GM21825 (cell line): ENCODE measurements at regions not wholly inside any gene's neighbourhood (a gene's known extent, or its start where the extent isn't known, plus 50 kb on each side); places are given as distances from the start of the nearest gene placed in this dataset.
"Not testable (repeated sequence)": the region's sequence is repeated elsewhere in the genome, so short reads cannot be mapped to it uniquely, and the experiment has no call there.

Source experiments
- ATAC-seq: cut with Tn5 transposase; IDR thresholded peaks from one replicate; pipeline ENCODE4 v1.9.1; 2021; ENCODE audit warnings: mild to moderate bottlenecking, moderate library complexity; ENCODE audit not compliant: unreplicated experiment

- ATAC-seq: no peak
Observed at GRCh38 chr10:84845628-84846261, 517.4 kb downstream of the CCSER2 start.

GRCh38 chr10:84846658-84847316 lies 518.4 kb downstream of the CCSER2 start:
- ATAC-seq: no peak

- ATAC-seq: no peak
Observed at GRCh38 chr10:84848967-84849366, 520.6 kb downstream of the CCSER2 start.

GRCh38 chr10:84850826-84851225 lies 522.4 kb downstream of the CCSER2 start:
- no peak for ATAC-seq

- no peak for ATAC-seq
Observed at GRCh38 chr10:84854439-84854838, 526.0 kb downstream of the CCSER2 start.

- ATAC-seq: no peak
Observed at GRCh38 chr10:84860855-84861254, 532.5 kb downstream of the CCSER2 start.

GRCh38 chr10:84862551-84862950 lies 534.2 kb downstream of the CCSER2 start:
- no peak for ATAC-seq

GRCh38 chr10:84863675-84864074 lies 535.3 kb downstream of the CCSER2 start:
- ATAC-seq: no peak

- no peak for ATAC-seq
Observed at GRCh38 chr10:84876116-84876999, 548.0 kb downstream of the CCSER2 start.

- ATAC-seq: no peak
Observed at GRCh38 chr10:84879991-84880390, 551.6 kb downstream of the CCSER2 start.

- ATAC-seq: not testable (repeated sequence)
Observed at GRCh38 chr10:84881696-84882095, 553.3 kb downstream of the CCSER2 start.

GRCh38 chr10:84890706-84891105 lies 562.3 kb downstream of the CCSER2 start:
- no peak for ATAC-seq

- no peak for ATAC-seq
Observed at GRCh38 chr10:84891631-84892030, 563.2 kb downstream of the CCSER2 start.

GRCh38 chr10:84895541-84895940 lies 567.2 kb downstream of the CCSER2 start:
- ATAC-seq: no peak

- ATAC-seq: no peak
Observed at GRCh38 chr10:84896909-84897308, 568.5 kb downstream of the CCSER2 start.

GRCh38 chr10:84899268-84899667 lies 570.9 kb downstream of the CCSER2 start:
- ATAC-seq: no peak

- no peak for ATAC-seq
Observed at GRCh38 chr10:84900141-84900540, 571.8 kb downstream of the CCSER2 start.

- ATAC-seq: no peak
Observed at GRCh38 chr10:84901885-84902284, 573.5 kb downstream of the CCSER2 start.

- ATAC-seq: no peak
Observed at GRCh38 chr10:84902553-84902952, 574.2 kb downstream of the CCSER2 start.

- no peak for ATAC-seq
Observed at GRCh38 chr10:84903320-84903719, 574.9 kb downstream of the CCSER2 start.

GRCh38 chr10:84907461-84908009 lies 579.1 kb downstream of the CCSER2 start:
- ATAC-seq: no peak
